Adrenal gland (tissue), 5 donors: ENCODE measurements at regions not wholly inside any gene's neighbourhood (a gene's known extent, or its start where the extent isn't known, plus 50 kb on each side); places are given as distances from the start of the nearest gene placed in this dataset.

Experiments used
- POLR2A ChIP-seq, 2 donors: fragments of 450-650 bp; IDR thresholded peaks; one replicate each; pipeline ENCODE4 v1.6.1; 2017; ENCODE audit warnings: antibody characterized with exemption in 2 of 2, mild to moderate bottlenecking in 2 of 2, moderate library complexity in 1 of 2
- TF ChIP-seq, protein P1 (sequence below), 6 experiments: fragments of 450-650 bp in 4 of 6; fragments of 200-600 bp in 2 of 6; sonication (generic) in 1 of 6; IDR thresholded peaks; 1 replicate in 5 of 6; 2 replicates in 1 of 6; pipeline versions ENCODE4 v1.5.1 to v1.8.0; 2016 to 2021; ENCODE audit warnings: antibody characterized with exemption in 6 of 6, mild to moderate bottlenecking in 2 of 6, moderate library complexity in 1 of 6
- donor health status: DM: no; HTN: no; CAD: no.

- TF ChIP-seq, protein P1, sequence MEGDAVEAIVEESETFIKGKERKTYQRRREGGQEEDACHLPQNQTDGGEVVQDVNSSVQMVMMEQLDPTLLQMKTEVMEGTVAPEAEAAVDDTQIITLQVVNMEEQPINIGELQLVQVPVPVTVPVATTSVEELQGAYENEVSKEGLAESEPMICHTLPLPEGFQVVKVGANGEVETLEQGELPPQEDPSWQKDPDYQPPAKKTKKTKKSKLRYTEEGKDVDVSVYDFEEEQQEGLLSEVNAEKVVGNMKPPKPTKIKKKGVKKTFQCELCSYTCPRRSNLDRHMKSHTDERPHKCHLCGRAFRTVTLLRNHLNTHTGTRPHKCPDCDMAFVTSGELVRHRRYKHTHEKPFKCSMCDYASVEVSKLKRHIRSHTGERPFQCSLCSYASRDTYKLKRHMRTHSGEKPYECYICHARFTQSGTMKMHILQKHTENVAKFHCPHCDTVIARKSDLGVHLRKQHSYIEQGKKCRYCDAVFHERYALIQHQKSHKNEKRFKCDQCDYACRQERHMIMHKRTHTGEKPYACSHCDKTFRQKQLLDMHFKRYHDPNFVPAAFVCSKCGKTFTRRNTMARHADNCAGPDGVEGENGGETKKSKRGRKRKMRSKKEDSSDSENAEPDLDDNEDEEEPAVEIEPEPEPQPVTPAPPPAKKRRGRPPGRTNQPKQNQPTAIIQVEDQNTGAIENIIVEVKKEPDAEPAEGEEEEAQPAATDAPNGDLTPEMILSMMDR (IDR thresholded peaks at IDR 0.05): no peak
- TF ChIP-seq POLR2A (IDR thresholded peaks at IDR 0.05): no peak
Observed at GRCh38 chr17:79669861-79670260, 59.0 kb upstream of the RBFOX3 start.
